GM21723 (cell line): ENCODE measurements at regions not wholly inside any gene's neighbourhood (a gene's known extent, or its start where the extent isn't known, plus 50 kb on each side); places are given as distances from the start of the nearest gene placed in this dataset.
"Not testable (repeated sequence)": the region's sequence is repeated elsewhere in the genome, so short reads cannot be mapped to it uniquely, and the experiment has no call there.

Experiments
- ATAC-seq: cut with Tn5 transposase; IDR thresholded peaks from one replicate; pipeline ENCODE4 v1.9.1; 2021; ENCODE audit warnings: mild to moderate bottlenecking, moderate library complexity; ENCODE audit not compliant: unreplicated experiment

- ATAC-seq = no peak
Measured at GRCh38 chr20:50354721-50355589, 155.2 kb upstream of the PTPN1 start.

DNA sequence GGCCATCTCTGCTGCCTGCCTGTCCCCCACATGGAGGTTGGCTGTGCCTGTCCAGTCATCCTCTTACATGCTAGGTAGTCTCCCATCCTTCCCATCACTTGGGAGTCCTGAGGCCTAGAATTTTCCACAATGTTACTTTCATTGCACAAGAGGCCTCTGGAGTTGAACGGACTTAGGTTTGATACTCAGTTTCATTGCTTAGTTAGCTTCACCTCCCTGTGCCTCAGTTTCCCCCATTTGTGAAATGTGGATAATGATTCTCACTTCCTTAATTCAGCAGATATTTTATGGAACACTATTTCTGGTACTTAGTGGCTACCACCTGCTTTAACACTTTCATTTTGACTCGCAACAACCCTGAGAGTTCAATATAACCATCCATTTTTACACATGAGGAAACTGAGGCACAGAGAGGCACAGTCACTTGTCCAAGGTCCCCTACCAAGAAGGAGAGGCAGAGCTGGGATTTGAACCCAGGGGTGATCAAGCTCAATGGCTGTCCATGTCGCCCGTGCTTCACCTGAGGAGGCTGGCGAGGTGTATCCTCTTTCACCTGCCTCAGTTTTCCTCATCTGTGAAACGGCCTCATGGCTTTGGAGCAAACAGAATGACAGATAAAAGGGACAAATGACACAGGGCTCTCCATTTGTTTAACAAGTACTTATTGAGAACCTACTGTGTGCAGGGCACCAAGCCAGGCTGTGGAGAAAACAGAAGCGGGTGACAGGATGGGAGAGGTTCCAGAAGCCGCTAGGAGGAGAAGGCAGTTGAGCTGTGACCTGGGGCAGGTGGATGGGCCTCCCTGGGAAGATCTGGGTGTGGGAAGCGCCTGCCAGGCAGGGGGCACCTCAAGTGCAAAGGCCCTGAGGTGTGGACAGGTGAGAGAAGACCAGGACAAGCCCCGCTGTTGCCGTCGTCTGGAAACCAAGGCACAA lies 154.3 kb upstream of the PTPN1 start:
- no peak for ATAC-seq

GRCh38 chr20:50356525-50356885 lies 153.7 kb upstream of the PTPN1 start:
- ATAC-seq = no peak

DNA sequence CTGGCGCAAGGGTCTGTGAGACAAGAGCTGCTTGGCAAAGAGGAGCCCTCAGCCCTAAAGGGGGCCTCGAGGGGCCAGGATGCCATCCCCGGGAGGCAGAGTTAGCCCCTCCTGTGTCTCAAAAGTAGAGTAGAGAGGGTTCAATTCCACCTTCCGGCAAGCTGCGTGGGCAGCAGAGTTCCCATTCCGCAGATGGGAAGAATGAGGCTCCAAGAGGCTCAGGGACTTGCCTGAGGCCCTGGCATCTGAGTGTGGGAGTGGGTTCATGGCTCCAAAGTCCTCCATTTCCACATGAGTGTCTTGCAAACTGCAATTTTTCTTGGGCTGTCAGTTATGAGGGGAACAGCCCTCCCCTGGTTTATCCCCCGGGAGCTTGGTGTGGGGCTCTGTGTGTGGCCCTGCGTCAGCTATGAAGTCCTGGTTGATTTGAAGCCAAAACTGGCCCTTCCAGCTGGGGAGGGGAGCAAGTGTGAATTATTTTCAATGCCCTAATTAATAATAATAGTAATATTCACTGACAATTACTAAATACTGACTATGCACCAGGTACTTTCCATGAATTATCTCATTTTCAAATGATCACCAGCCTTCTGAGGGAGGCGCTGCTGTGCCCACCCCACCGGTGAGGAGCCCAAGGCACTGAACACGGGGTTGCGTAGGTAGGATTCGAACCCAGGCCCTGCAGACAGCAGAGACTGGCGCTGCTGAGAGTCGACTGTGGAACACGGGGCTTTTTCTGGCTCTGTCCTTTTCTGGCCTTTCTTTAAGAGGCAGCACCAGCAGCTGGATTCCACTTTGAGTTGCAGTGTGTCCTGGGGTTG lies 153.0 kb upstream of the PTPN1 start:
- no peak for ATAC-seq

DNA sequence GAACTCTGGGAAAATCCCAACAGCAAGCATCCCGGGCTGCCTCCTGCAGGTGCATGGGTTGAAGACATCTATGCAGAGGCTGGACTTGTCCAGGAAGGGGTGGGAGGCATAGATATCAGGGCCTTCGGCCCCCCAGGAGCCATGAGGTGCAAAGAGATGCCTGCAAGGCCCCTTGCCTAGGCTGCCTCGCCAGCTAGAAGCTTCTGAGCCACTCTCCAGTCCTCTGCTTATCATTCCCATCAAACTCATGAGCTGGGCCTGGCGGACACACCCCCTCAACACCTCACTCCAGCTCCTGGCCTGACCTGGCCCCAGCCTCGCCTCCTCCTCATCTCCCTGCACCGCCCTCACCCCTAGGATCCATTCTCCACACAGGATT lies 152.4 kb upstream of the PTPN1 start:
- no peak for ATAC-seq

GRCh38 chr20:50358166-50358565 lies 152.0 kb upstream of the PTPN1 start:
- no peak for ATAC-seq

- ATAC-seq = no peak
Measured at GRCh38 chr20:50358971-50359370, 151.2 kb upstream of the PTPN1 start.

DNA sequence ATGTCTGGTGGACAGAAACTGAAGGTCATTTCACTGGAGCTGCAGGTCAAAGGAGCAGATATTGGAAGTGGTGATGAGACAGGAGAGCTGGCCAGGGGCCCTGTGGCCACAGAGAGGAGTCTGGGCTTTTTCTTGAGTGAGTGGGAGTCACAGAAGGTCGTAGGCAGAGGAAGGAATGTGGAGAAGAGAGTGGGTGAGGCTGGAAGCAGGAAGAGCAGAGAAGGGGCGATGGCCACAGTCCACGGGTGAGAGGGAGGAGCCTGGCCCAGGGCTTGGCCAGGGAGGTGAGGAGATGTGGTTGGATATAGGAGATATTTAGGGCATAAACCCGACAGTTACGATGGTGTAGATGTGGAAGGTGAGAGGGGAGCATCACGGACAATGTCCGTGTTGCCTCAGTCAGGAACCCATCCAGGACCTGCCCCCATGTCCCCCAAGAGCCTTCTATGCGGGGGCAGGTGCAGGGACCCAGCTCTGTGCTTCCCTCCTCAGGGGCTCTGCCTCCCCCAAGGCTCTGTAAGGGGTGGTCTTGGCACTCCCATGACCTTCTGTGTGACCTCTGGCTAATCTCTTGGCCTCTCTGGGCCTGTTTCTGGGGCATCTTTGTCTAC lies 150.5 kb upstream of the PTPN1 start:
- ATAC-seq = no peak

DNA sequence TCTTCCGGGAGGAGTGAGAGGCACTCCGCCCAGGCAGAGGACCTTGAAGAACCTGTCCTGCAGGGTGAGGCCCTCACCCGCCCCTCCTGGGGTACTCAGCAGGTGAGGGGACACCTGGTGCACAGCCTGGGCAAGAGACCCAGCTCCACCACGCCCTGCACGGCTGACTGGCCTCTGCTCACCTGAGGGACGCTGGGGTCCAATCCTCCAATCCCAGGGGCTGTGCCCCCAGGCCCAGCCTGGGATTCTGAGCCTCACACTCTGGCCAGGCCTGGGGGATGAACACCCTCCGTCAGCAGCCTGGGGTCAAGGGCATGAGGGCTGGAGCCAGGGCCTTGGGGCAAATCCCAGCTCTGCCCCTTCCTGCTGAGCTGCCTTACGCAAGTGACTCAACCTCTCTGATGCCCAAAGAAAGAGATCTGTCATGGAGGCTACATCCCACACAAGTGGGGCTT lies 149.9 kb upstream of the PTPN1 start:
- ATAC-seq = no peak

- no peak for ATAC-seq
Measured at GRCh38 chr20:50360921-50361320, 149.3 kb upstream of the PTPN1 start.

DNA sequence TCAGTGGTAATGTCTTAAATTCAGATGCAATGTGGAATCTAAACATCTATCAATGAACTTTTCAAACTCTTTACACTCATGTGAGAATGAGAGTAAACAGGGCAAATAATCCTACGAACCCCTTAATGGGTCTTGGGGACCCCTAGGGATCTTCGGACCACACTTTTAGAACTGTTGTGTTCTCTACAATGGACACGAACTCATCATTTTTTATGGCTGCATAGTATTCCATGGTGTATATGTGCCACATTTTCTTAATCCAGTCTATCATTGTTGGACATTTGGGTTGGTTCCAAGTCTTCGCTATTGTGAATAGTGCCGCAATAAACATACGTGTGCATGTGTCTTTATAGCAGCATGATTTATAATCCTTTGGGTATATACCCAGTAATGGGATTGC lies 148.0 kb upstream of the PTPN1 start:
- not testable (repeated sequence) for ATAC-seq

- ATAC-seq = no peak
Measured at GRCh38 chr20:50363027-50363426, 147.2 kb upstream of the PTPN1 start.

GRCh38 chr20:50363479-50363878 lies 146.7 kb upstream of the PTPN1 start:
- ATAC-seq = no peak

- no peak for ATAC-seq
Measured at GRCh38 chr20:50364542-50364941, 145.6 kb upstream of the PTPN1 start.

- ATAC-seq = no peak
Measured at GRCh38 chr20:50366270-50367103, 143.7 kb upstream of the PTPN1 start.

DNA sequence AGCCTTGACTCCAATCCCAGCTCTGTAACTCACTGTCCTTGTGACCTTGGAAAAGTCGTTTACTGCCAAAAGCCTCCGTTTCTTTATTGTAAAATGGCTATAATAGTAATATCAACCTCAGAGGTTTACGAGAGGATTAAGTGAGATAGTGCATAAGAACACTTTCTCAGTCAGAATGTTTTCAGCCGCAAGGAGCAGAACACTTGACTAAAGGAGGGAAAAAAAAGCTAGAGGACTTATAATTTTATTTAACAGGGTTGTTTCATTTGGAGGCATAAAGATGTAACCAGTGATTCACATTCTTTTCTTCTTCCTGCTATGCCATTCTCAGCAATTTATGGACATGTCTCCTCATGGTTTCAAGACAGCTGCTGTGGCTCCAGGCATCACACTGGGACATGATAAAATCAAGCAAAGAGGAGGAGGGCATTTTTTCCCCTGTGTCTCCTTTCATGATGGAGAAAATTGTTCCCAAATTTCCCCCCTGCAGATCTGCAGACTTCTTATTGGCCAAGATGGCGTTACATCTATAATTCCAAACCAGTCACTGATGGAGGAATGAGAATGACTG lies 143.0 kb upstream of the PTPN1 start:
- ATAC-seq = no peak

DNA sequence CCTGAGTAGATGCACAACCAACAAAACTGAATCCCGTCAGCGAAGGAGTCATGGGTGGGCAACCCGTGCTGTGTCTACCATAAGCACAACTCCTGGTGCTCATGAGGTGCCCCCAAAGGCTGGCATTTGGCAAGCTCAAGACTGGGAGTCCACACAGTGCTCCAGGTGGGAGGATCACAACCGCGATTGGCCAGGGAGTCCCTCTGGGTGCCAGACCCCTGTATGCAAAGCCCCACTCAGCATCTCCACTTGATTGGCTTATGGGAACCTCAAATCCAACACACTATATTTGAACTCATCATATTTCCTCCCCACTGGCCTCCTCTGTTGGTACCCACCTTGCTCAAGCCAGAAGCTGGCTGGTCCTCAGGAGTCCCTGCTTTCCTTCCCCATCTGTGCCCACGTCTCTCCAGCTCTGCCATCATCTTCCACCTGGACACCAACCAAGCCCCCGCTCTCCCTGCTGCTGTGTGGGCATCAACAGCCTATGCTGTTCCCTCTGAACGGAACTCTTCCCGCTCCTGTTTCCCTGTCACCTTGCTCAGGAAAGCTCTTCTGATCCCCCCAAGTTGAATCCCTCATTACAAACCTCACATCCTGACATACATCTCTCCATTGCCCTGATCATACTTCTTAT lies 142.3 kb upstream of the PTPN1 start:
- ATAC-seq = no peak

DNA sequence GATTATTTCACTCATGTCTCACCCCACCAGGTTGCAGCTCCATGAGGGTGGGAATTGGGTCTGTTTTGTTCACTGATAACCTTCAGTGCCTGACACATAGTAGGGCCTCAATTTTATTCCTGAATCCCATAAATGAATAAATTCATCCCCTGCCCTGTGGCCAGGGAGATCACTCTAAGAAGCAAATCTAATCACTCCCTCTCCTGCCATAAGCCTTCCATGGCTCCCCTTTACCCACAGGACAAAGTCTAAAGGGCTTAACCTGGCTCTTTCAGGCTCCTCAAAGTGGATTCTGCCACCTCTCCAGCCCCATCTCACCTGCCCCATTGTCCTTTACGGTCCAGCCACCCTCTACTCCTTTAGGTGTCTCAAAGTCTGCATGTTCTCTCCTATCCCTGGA lies 141.8 kb upstream of the PTPN1 start:
- no peak for ATAC-seq

GRCh38 chr20:50368813-50369224 lies 141.4 kb upstream of the PTPN1 start:
- ATAC-seq = no peak
